K562 (cell line): ENCODE measurements at regions not wholly inside any gene's neighbourhood (a gene's known extent, or its start where the extent isn't known, plus 50 kb on each side); places are given as distances from the start of the nearest gene placed in this dataset.

Experiments used
- ATF7 ChIP-seq: fragments of 450-650 bp; IDR thresholded peaks from 2 replicates; pipeline ENCODE4 v1.7.1; 2014; ENCODE audit warnings: mild to moderate bottlenecking, moderate library complexity
- CEBPG ChIP-seq, 3 experiments: fragments of 200-800 bp in 1 of 3; sonication (Bioruptor generic) in 1 of 3; sonication (generic) in 1 of 3; formaldehyde crosslinking in 1 of 3; IDR thresholded peaks in 2 of 3; conservative IDR thresholded peaks in 1 of 3; 2 replicates each; pipeline versions ENCODE4 v1.6.1 to v1.8.0; 2016 to 2022; ENCODE audit warnings: missing compliant biosample characterization in 2 of 3, missing genetic modification characterization in 2 of 3, mild to moderate bottlenecking in 1 of 3, missing genetic modification reagents in 1 of 3
- DLX4 ChIP-seq: fragments of 250-450 bp; sonication (Bioruptor Pico); IDR thresholded peaks from 2 replicates; pipeline ENCODE4 v1.6.1; 2021; ENCODE audit warnings: mild to moderate bottlenecking
- FOXK2 ChIP-seq, 2 experiments: fragments of 450-650 bp; IDR thresholded peaks in 1 of 2; conservative IDR thresholded peaks in 1 of 2; 2 replicates each; pipeline ENCODE4 v1.6.1; 2016; ENCODE audit warnings: low read depth in 2 of 2, mild to moderate bottlenecking in 1 of 2
- HDAC6 ChIP-seq: IDR thresholded peaks from 2 replicates; pipeline ENCODE4 v1.6.1; 2012; ENCODE audit warnings: low read depth, mild to moderate bottlenecking, control low read depth, inconsistent platforms, low read length, moderate library complexity
- JUND ChIP-seq, 2 experiments: IDR thresholded peaks; 2 replicates in 1 of 2; 3 replicates in 1 of 2; pipeline ENCODE4 v1.6.1; 2011; ENCODE audit warnings: borderline replicate concordance in 2 of 2, low read depth in 2 of 2, low read length in 2 of 2, improper control_type of control experiment in 1 of 2, missing biosample characterization in 1 of 2, missing genetic modification characterization in 1 of 2, missing genetic modification reagents in 1 of 2
- MCM7 ChIP-seq, 2 experiments: fragments of 450-650 bp; IDR thresholded peaks; 2 replicates each; pipeline ENCODE4 v1.6.1; 2016 to 2018
- NELFE ChIP-seq: IDR thresholded peaks from 2 replicates; pipeline ENCODE4 v1.6.1; 2011; ENCODE audit warnings: mild to moderate bottlenecking; ENCODE audit not compliant: insufficient read depth, insufficient read length
- NUFIP1 ChIP-seq: fragments of 450-650 bp; IDR thresholded peaks from 2 replicates; pipeline ENCODE4 v1.6.1; 2018; ENCODE audit not compliant: partially characterized antibody
- PCBP1 ChIP-seq: fragments of 200-400 bp; formaldehyde crosslinking; IDR thresholded peaks from 2 replicates; pipeline ENCODE4 v1.6.1; 2018; ENCODE audit warnings: mild to moderate bottlenecking, low read depth, low read length; ENCODE audit not compliant: poor library complexity, severe bottlenecking
- RBFOX2 ChIP-seq: fragments of 200-400 bp; formaldehyde crosslinking; IDR thresholded peaks from 2 replicates; pipeline ENCODE4 v1.6.1; 2017; ENCODE audit warnings: low read depth, mild to moderate bottlenecking, low read length, moderate library complexity
- SAP30 ChIP-seq: fragments of 200-600 bp; sonication (generic); IDR thresholded peaks from 2 replicates; pipeline ENCODE4 v1.6.1; 2012; ENCODE audit warnings: borderline replicate concordance, low read depth, mild to moderate bottlenecking, moderate library complexity, low read length, control low read depth, inconsistent platforms; ENCODE audit not compliant: insufficient read depth, poor library complexity, severe bottlenecking
- SOX6 ChIP-seq: fragments of 450-650 bp; IDR thresholded peaks from 2 replicates; pipeline ENCODE4 v1.6.1; 2014; ENCODE audit warnings: mild to moderate bottlenecking
- SREBF2 ChIP-seq: sonication (generic); formaldehyde crosslinking; IDR thresholded peaks from 2 replicates; pipeline ENCODE4 v1.4.0; 2020; ENCODE audit warnings: mild to moderate bottlenecking, missing genetic modification reagents
- TAL1 ChIP-seq: fragments of 450-650 bp; IDR thresholded peaks from 2 replicates; pipeline ENCODE4 v1.6.1; 2016; ENCODE audit warnings: mild to moderate bottlenecking
- TEAD2 ChIP-seq: fragments of 450-650 bp; IDR thresholded peaks from 2 replicates; pipeline ENCODE4 v1.6.1; 2016; ENCODE audit warnings: missing genetic modification characterization, control low read depth, missing compliant biosample characterization
- THRB ChIP-seq: fragments of 450-650 bp; formaldehyde crosslinking; conservative IDR thresholded peaks from 2 replicates; pipeline ENCODE4 v1.4.0; 2022; ENCODE audit warnings: mild to moderate bottlenecking, missing genetic modification characterization
- ZKSCAN1 ChIP-seq: fragments of 150-350 bp; IDR thresholded peaks from 2 replicates; pipeline ENCODE4 v1.6.1; 2016; ENCODE audit warnings: low read depth, low read length
- ZNF143 ChIP-seq: sonication (generic); formaldehyde crosslinking; IDR thresholded peaks from 2 replicates; pipeline ENCODE4 v1.9.0; 2022; ENCODE audit warnings: mild to moderate bottlenecking, missing genetic modification reagents
- ZNF347 ChIP-seq: fragments of 450-650 bp; formaldehyde crosslinking; IDR thresholded peaks from 2 replicates; pipeline ENCODE4 v1.4.0; 2020; ENCODE audit warnings: low read depth, mild to moderate bottlenecking, moderate library complexity
- ZNF436 ChIP-seq: fragments of 250-450, 450-650 bp; sonication (Bioruptor Pico); formaldehyde crosslinking; IDR thresholded peaks from 2 replicates; pipeline ENCODE4 v1.7.0; 2020; ENCODE audit warnings: mild to moderate bottlenecking
- ZNF695 ChIP-seq: fragments of 450-650 bp; formaldehyde crosslinking; IDR thresholded peaks from 2 replicates; pipeline ENCODE4 v1.4.0; 2020; ENCODE audit warnings: mild to moderate bottlenecking, moderate library complexity

- no peak for TF ChIP-seq ZNF347
- TF ChIP-seq TAL1: peak; percentile 4; the same call in 1 of the 2 replicates
- no peak for TF ChIP-seq TEAD2 (tag)
- no peak for TF ChIP-seq SAP30
- TF ChIP-seq FOXK2 (conservative IDR thresholded peaks at IDR 0.05 in 1 of 2, IDR thresholded peaks at IDR 0.05 in 1 of 2; ENCODE audit: low read depth in 2 of 2): peak in 1 of 2 experiments; percentile 32; a peak in 1 of 4 replicates
- TF ChIP-seq ZNF436 (CRISPR knock-in tag): no peak
- TF ChIP-seq SREBF2 (CRISPR knock-in tag): no peak
- peak; percentile 65; the same call in 1 of the 2 replicates for TF ChIP-seq ATF7
- TF ChIP-seq DLX4 (CRISPR knock-in tag): no peak
- no peak for TF ChIP-seq THRB (CRISPR knock-in tag)
- 0 out of 2 replicates have a peak, but pooled peaks have one; percentile 27 for TF ChIP-seq RBFOX2
- no peak for TF ChIP-seq MCM7 (IDR thresholded peaks at IDR 0.05)
- TF ChIP-seq NELFE: no peak
- no peak for TF ChIP-seq HDAC6
- peak; percentile 70; the same call in 1 of the 2 replicates for TF ChIP-seq CEBPG (CRISPR knock-in tag; IDR thresholded peaks at IDR 0.05)
- TF ChIP-seq CEBPG (tag; conservative IDR thresholded peaks at IDR 0.05 in 1 of 2, IDR thresholded peaks at IDR 0.05 in 1 of 2): peak in 1 of 2 experiments; percentile 65; a peak in 2 of 4 replicates
- TF ChIP-seq SOX6: peak; percentile 73
- TF ChIP-seq ZNF143 (CRISPR knock-in tag): no peak
- TF ChIP-seq JUND (IDR thresholded peaks at IDR 0.05; ENCODE audit: borderline replicate concordance, low read depth, low read length): peak; percentile 38; the same call in 1 of the 2 replicates
- no peak; the same call in 2 of the 3 replicates for TF ChIP-seq JUND (tag; IDR thresholded peaks at IDR 0.05; ENCODE audit: borderline replicate concordance, low read depth, low read length)
- TF ChIP-seq PCBP1: no peak
- TF ChIP-seq ZKSCAN1: no peak
- no peak for TF ChIP-seq NUFIP1
- no peak for TF ChIP-seq ZNF695 (CRISPR knock-in tag)
Measured at GRCh38 chr7:92953657-92954056, 117.3 kb upstream of the CDK6 start (continued).
